Activated CD4-positive, alpha-beta T cell treated with anti-CD3 and anti-CD28 coated beads for 24 hours (primary cell): ENCODE measurements at regions not wholly inside any gene's neighbourhood (a gene's known extent, or its start where the extent isn't known, plus 50 kb on each side); places are given as distances from the start of the nearest gene placed in this dataset.
"Not testable (repeated sequence)": the region's sequence is repeated elsewhere in the genome, so short reads cannot be mapped to it uniquely, and the experiment has no call there.

Experiments used
- DNase-seq, 2 donors: peaks; one replicate each; pipeline ENCODE4 v3.0.0-alpha.2; 2020; ENCODE audit warnings: low read depth in 2 of 2

DNA sequence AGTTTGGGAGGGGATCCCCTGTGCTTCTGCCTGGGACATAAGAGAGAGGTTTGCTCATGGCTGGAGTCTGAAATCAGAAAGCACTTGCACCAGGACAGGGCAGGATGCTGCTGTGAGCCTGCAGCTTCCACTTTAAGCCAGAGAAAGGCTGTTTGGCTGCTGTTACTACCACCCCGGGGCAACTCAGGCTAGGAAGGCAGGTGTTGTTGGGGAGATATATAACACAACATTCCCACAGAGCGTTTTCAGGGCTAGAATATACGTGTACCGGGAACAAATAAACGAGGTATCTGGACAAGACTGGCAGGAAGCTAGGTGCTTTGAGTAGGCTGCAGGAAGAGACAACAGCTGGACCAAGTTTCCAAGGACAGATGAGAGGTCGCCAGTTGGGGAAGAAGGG lies 313.3 kb upstream of the CCL2 start:
- DNase-seq, result no peak

DNA sequence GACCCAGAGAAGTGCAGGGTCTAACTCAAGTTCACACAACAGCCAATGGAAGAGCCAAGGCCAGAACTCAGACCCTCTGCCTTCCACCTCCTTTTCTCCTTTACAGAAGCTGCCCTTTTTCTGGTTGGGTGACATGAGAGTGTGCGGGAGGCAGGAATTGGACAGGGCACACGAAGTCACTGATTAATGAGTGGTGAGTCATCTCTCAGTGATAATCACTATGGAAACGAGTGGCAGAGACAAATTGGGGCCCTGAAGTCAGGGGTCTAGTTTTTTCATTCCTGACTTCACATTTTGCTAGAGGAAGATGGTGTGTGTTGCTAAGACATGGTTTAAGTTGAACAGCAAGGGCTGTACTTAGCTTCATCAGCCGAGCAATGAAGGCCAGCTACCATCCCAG lies 312.7 kb upstream of the CCL2 start:
- DNase-seq, result no peak

DNA sequence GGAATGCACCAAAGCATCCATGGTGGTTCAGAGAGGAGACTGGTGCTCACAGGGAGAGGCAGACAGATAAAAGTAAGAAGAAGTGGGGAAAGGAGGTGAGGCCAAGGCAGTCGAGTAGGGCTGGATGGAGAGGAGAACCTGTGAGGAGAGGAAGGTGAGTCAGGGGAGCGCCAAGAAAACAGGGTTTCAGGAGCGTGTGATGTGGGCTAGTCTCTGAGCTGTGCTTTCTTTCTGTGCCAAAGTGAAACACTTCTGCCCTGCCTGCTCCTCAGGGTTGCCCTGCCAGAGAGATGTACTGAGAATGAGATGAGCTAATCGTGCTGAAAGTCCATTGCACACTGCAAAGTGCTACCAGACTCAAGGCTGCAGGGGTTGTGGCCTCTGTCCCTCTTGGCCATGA lies 310.7 kb upstream of the CCL2 start:
- no peak for DNase-seq

DNA sequence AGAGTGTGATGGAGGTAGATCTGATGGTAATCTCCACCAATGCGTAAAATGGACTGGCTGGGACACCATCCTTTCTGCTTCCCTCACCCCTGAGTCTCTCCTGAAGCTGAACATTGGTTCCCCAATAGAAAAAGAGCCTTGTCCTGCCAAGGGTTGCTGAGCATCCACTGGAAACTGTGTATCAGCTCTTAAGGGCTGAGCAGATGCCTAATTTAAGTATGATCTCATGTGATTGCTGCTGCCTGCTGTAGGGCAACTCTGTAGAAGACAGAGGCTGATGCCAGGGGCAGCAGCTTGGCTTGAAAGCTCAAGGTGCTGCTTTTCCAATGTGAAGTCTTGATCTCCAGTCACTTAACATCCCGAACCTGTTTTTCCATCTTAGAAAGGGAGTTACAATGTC lies 310.3 kb upstream of the CCL2 start:
- no peak for DNase-seq

DNA sequence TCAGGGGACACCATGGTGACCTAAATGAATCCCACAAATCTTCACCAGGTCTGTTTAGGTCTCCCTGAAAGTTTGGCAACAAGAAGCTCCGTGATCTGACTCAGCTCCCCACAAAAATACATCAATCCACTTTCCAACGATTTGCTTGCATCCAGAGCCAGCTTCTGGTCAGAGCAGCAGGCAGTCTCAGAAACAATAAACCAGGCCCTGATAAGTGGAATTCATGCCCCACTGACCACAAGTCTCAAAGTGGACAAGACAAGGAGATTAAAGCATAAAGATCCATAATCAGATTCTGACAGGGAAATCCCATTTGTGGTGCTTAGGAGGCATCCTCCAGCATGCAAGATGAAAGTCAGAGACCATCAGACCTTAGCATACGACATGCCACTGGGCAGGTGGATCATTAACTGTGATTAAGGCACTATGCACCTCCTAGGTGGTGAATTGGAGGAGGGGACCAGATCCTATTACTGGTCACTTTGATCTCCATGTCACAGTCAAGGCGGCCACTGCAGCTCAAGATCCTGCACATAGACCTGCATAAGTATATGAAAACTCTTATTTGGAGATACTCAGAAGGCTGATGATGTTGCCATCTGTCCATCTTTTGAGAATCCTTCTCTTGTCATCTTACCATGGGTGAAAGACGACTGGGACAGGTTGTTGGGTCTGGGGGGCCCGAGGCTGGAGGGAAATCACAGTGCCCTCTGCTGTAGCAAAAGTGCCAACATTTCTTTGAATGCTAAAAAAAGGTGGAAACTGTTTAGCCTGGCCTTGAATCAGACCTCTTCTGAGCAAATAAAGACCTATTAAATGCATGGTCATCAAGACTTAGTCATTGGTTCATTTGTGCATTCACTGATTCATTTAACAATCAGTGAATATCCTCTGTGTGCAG lies 309.2 kb upstream of the CCL2 start:
- DNase-seq, result no peak

DNA sequence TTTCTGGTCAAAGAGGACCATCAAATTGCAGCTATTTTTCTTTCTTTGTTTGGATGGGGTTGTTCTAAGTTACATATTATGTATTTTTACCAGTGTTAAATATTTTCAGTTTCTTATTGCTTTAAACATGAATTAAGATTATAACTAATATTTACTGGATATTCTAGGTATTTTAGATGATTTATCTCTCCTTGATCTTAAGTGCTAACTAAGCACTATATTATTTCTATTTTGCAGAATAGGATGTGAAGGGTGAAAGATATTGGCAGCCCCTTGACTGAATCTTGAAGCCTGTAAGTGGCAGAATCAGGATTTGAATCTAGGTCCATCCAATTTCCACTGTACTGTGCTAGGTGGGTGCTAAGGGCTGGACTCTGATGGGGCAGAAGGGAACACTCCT lies 307.3 kb upstream of the CCL2 start:
- no peak for DNase-seq

DNA sequence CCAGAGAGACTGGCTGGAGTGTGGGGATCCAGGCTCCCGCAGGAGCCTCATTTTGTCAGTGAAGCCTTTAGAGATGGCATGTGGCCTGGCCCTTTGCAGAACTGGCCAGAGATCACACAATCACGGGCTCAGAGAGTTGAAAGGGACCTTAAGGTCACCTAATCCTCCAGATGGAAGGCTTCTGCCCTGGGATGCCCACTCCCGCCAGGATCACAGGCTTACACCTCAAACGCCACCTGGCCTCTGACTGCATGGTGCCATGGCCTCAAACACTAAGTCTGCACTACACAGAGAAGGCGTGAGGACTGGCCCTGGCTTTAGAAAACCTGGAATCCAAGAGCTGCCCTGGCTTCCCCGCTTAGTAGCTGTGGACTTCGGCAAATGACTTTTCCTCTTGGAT lies 306.8 kb upstream of the CCL2 start:
- no peak for DNase-seq

DNA sequence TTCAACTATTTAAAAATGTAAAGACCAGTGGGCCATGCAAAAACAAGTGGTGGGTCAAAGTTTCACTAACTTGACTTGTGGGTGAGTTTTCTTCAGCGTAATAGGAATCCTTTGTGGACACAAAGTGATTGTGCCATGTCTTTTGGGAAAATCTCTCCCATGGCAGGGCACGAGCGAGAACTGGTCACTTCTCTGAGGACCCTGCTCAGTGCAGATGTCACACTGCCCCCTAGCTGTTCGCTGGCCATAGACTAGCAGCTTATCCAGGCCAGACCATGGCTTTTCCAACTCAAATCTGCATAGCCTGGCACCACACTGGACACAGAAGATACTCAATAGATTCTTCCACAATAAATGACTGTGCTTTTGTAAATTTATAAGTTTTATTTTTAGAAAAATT lies 306.0 kb upstream of the CCL2 start:
- DNase-seq, result no peak

DNA sequence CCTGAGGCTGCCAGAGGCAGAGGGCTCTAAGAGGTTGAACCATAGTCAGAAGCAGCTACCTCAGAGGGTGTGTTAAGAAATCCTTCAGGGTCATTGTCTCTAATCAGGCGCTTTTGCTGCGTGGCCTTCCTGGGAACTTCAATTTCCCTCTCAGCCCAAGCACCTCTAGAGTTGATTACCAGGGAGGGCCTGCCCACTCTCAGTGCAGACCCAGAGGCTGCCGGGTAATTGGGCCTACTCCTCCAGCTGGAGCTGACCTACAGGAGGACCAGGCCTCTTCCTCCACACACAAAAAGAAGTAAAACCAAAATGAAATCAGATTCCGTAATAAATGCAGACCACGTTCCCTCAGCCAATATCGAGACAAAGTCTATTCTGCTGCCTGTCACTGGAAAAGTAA lies 305.0 kb upstream of the CCL2 start:
- DNase-seq, result no peak

DNA sequence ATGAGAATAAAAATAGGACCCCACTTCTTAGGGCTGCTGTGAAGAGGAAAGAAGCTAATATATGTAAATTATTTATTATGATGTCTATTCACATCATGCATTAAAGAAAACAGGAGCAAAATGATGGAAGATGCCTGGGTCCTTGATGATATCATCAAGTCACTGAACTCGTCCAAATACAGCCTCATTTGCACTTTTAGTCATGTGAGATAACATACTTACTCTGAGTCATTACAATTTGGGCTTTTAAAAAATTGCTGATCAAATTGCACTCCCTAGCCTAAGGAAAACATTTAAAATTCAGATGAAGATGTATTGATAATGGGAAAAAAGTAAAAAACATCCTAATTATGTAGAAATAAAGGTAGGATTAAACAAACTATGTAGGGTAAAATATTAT lies 302.7 kb upstream of the CCL2 start:
- no peak for DNase-seq

DNA sequence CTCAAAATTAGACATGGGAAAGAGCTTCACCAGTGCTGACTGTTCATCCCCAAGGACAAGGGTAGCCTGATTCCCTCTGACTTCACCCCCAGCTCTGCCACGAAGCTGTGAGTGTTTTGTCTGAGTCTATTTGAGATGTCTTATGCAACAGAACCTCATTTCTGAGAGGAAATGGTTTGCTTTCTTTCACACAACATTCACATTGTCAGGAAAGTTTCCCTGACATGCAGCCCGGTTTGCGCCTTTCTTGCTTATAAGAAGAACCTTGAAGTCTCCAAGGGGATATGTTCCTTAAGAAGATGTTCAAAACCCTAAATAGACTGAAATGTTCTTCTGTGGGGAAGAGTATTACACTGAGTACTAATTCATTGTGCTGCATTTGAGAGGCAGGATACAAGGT lies 300.5 kb upstream of the CCL2 start:
- DNase-seq, result no peak

DNA sequence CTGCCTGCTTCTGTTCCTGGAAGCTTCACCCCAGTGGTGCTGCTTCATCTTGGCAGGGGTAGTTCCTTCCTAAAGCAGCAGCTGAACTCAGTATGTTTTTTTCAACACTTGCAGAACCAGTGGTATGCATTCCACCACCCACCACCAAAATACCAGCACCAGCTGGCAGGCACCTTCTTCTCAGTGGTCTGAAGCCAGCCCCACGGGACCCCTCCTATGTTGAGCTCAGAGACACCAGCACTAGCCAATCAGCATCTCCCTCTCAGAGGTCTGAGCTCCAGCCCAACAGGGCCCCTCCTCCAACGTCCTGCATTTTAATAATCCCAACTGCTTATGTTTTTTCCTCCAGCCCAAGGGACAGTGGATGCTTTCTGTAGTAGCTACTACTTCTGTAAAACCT lies 299.6 kb upstream of the CCL2 start:
- no peak for DNase-seq

DNA sequence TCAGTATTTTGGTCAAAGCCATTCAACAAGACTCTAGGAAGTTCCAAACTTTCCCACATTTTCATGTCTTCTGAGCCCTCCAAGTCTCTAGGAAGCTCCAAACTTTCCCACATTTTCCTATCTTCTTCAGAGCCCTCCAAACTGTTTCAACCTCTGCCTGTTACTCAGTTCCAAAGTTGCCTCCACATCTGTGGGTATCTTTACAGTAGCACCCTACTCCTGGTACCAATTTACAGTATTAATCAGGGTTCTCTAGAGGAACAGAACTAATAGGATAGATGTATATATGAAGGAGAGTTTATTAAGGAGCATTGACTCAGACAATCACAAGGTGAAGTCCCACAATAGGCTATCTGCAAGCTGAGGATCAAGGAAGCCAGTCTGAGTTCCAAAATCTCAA lies 296.0 kb upstream of the CCL2 start:
- DNase-seq, result not testable (repeated sequence)

DNA sequence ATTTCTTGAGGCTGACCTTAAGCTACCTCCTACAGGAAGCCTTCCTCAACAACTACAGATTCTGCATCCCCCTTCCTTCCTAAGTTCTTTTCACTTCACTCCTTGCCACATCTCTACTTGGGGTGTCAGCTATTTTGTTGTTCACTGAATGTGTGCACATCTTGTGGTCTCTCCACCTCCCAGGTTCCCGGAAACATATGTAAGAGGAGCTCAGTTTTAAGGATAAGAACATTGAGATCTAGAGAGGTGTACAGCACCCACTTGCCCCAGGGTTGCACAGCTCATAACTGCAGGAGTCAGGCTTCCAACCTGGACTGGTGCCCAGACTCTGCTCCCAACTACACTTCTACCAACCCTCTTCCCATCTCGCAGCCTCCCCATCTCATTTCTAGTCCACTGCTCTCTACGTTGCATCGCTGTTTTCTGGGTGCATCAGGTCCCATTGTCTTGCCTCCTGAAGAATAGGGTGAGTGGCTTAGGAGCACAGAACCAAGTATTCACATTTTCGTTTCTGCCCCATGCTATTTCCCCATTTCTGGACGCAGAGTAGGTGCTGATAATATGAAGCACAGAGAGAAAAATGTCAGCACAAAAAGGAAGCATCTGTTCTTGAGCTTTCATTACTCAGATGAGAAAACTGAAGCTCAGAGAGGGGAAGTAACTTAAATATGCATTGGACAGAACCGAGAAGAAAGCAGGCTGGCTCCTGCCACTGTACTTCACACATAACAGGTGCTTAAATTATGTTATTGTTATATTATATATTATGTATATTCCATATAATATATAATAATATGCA lies 292.0 kb upstream of the CCL2 start:
- no peak for DNase-seq

DNA sequence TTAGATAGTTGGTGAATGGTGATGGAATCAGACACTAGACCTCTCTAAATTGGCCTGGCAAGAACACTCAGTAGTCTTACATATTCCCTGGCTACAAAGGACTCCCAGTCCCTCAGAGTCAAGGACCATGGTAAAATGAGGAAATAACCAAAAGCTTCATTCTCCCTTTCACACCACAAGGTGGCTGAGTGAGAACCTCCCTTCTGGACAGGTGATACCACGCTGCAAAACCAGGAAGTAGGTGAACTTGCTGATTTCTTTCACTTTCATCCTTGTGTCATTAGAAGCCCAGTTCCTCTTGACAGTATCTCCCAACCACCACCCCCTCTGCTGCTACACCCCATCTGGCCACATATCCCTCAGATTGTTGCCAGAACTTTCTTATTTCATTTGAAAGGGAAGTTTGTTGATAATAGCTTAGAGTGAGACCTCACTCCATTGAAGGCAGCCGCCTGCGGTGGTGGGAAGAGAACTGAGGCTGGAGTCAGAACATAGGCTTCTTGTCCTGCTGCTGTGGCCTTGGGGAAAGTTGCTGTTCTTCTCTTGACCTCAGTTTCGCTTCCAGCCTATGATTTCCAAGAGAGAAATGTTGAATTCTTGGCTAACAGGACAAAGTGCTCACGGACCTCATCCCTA lies 290.6 kb upstream of the CCL2 start:
- DNase-seq, result no peak

DNA sequence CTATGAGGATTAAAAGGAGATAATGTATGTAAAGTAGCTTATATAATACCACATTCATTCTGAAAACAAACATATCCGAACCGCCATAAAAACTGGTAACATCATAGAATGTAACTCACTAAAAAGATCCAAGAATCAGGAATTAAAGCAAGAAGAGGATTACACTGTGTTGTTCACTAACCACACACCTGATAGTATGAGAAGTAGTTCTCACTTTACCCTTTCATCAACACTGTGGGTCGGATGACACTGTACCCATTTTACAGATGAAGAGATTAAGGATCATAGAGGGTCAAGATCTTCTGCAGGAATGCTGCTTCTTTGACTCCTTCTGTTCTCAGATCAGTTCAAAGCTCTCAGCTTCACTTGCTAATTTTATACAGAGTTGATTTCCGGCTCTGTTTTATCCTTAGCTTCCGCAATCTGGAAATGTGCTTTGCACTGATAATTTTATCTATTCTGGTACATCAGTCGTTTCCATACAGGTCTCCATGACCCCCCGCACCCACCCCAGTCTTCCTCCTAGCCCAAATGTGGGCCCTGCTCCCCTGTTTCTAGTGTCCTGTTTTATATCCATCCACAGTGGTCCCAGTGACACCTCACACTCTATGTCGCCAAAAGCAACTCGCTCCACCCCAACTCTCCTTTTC lies 288.6 kb upstream of the CCL2 start:
- DNase-seq, result no peak

DNA sequence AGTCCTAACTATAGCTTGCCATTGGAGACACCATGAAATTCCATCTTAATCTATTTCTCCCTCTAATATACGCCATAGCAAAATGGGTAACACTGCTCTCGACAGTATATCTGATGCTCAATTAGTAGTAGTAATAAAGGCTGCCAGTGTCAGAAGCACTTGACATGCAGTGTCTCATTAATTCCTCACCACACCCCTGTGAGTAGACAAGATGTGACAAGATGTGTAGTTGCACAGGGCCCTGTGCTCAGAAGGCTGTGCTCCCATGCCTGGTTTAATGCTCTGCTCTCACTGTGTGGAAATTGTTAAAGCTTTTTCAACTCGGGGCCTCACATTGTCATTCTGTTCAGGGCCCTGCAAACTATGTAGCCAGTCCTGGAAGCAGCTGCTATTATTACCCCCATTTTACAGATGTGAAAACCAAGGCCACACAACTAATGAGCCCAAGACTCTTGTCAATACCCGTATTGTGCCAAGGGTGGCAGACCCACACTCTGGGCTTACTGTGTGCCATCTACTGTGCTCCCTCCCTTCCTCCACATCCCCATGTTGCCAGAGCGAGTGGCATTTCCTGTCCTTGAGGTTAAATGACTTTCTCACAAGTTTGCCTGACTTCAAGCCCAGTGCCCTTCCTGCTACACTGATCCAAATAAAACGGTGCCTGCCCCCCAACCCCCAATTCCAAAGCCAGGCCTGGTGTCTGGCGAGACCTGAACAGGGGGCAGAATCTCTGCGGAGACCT lies 287.3 kb upstream of the CCL2 start:
- DNase-seq, result no peak

DNA sequence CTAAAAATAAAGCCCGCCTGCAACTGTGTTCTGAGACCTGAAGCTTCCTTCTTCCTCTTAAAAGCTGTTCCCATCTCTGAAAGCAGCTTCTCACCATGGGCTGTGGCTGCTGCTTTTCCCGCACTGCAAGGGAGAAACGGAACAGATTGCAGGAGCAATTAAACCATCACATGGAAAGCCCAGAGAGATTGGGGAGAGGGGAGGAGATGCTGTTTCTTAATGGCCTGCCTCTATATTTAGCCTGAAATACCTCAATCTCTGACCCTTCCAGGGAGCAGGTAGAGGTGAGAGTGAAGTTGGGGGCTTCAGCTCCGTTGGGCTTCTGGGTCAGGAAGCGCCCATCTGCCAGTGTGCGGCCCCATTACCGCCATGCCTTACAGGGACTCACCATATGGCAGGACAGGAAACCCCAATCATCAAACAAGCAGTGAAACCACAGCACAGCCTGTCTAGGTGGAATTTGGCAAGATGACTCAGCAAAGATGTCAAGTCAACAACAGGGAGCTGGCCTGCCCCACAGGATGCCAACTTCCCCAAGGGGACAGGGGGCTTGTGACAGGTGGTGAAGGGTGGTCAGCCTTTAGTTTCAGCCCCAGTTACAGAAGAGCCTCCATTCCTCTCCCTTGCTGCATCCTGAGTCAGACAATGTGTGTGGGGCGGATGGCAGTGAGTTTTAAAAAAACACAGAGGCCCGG lies 286.6 kb upstream of the CCL2 start:
- DNase-seq, result no peak

DNA sequence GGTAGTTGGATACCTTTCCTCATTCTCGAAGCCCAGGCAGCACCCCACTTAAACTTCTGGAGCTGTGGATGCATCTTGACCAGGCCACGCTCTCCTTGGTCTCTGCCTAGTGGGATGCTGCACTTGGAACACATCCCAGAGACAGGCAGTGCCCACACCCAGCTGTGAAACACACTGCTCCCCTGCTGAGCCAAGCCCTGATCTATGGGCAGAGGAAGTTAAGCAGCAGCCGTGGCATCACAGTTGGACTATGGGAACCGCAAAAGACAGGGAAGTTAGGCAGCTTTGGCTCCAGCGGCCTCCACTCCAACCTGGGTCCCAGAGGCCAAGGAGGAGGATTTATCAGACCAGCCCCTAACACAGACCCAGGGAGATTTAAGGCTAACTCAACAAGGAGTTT lies 284.8 kb upstream of the CCL2 start:
- DNase-seq, result no peak

DNA sequence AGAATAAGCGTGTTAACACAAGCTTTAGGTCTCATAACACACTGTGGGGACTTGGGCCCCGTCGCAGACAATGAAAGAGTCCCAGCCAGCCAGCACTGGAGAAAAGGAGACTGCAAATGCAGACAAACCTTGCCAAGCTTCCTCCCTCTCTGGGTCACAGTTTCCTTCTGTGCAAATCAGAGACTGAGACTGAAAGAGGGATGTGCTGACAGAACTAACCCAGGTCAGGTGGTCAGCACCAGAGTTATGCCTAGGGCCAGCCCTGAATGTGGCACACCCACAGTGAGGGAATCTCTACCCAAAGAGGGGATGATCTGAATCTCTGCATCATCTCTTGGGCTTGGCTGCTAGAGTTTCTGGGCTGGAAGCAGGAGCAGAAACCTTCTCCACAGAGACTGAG lies 282.3 kb upstream of the CCL2 start:
- no peak for DNase-seq

DNA sequence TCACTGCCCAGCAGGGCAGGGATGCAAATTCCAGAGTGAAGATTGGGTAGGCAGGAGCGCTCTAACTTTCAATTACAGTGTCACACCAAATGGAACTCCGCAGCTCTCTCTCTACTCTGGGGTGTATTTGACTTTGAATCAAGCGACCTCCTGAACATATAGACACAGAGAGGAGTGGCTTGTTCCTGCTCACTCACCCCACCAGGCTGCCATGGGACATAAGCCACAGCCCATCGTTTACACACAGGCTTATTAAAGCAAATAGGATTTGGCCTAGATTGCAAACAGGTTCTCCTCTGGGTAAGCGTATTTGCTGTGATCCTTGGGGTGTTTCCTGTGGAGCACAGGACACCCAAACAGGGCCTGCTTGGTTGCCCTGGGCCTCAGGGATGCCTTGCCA lies 281.6 kb upstream of the CCL2 start:
- no peak for DNase-seq
